NCI-H2196 (cell line): ENCODE measurements at regions not wholly inside any gene's neighbourhood (a gene's known extent, or its start where the extent isn't known, plus 50 kb on each side); places are given as distances from the start of the nearest gene placed in this dataset.

Experiments
- DNase-seq: peaks from one replicate; lab custom pipeline; 2025; ENCODE audit not compliant: unreplicated experiment; lab: John Stamatoyannopoulos, UW

DNA sequence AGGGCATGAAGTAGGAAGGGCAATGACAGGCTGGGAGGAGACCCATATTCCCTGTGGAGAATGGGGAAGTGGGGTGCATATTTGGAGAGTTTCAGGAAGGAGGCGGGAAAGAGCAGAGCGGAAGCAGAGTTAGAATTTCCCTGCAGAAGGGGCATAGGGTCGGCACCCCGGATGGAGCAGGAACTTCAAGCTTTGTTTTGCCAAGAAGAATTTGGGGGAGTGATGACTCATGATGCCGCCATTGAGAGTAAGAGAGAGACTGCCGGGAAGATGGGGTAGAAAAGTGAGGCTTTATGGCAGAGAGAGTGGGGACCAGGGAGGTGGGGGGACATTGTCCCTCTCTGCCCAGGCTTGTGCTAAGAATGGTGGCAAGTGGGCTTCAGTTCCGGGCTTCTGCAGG lies 50.3 kb upstream of the EPB41L1 start:
- no peak for DNase-seq
